AG04450 (cell line): ENCODE measurements at regions not wholly inside any gene's neighbourhood (a gene's known extent, or its start where the extent isn't known, plus 50 kb on each side); places are given as distances from the start of the nearest gene placed in this dataset.

Experiments used
- CTCF ChIA-PET: fragments of 300-600, 350-600 bp; formaldehyde crosslinking; extraction: SDS; loops from one replicate; lab custom pipeline; 2022; ENCODE audit warnings: antibody characterized with exemption, inconsistent platforms; lab: Charles Lee
- POLR2A ChIA-PET: fragments of 350-600 bp; formaldehyde crosslinking; extraction: SDS; loops from one replicate; lab custom pipeline; 2021; ENCODE audit warnings: antibody characterized with exemption, inconsistent platforms; lab: Yijun Ruan, JAX
- DNase-seq: peaks from one replicate; pipeline ENCODE4 v3.0.0-alpha.2; 2011; ENCODE audit warnings: low read depth, low spot score
- H3K27ac ChIP-seq: one replicate; pipeline ENCODE4 v1.5.1; 2012; ENCODE audit warnings: low read depth, low read length, control low read depth
- H3K27me3 ChIP-seq: one replicate; pipeline ENCODE4 v1.6.0; 2012; ENCODE audit warnings: low read length; ENCODE audit not compliant: control insufficient read depth, insufficient read depth
- H3K4me3 ChIP-seq: 2 replicates; pipeline ENCODE4 v1.5.1; 2011; ENCODE audit warnings: mild to moderate bottlenecking, low read depth, low read length, control low read depth
- H3K9me3 ChIP-seq: 2 replicates; pipeline ENCODE4 v1.5.1; 2012; ENCODE audit warnings: low read length; ENCODE audit not compliant: control insufficient read depth, insufficient read depth
- TF ChIP-seq, protein P1 (sequence below): IDR thresholded peaks from 2 replicates; pipeline ENCODE4 v1.5.1; 2011; ENCODE audit warnings: low read depth, low read length, control low read depth, inconsistent platforms

DNA sequence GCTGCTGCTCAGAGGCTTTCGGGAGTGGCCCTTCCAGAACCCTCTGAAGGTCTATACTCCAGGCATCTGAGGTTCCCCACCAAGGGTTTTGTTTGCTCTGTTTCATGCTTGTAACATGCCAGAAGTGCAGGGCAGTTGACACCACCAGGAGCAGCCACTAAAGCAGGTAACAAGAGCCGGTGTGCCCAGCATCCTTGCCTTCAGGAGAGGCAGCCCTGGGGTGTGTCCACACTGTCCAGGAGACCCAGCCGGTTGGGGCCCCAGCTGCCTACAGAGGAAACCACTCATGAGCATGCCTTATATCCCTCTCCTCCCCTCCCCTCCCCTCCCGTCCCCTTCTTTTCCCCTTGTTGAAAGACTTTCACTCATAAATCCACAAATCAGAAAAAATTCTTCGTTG lies 93.1 kb downstream of the CD8B2 start:
- ChIA-PET CTCF (no interaction called here), POLR2A (no interaction called here)

DNA sequence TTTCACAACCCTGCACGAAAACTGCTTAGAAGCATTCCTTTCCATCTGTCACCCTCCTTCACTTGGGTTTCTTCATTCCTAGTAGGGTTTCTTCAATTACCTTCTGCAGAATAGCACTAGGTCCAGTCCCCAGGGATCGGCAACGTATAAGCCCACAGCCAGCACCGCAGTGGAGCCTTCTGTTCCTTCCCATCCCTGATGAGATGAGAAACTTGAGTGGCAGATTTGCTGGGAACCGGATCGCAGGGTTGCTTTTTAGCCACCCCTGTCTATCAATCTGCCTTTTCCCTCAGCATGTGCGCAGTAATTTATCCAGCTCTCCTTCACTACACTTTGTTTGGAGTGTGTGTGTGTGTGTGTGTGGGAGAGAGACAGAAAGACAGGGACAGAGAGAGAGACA lies 94.2 kb downstream of the CD8B2 start:
- ChIA-PET CTCF (interaction anchor here (0.8 to 1.7 kb wide), 2 partner anchors 18 to 1028 kb away, joined by 3 to 6 read pairs; no protein-coding TSS in a partner anchor), POLR2A (no interaction called here)
- no peak overlapping the region for H3K4me3 ChIP-seq
- peaks cover 2% of the 10 kb centered on the region; the same call in 1 of the 2 replicates for H3K9me3 ChIP-seq
- no peak for DNase-seq
- TF ChIP-seq, protein P1, sequence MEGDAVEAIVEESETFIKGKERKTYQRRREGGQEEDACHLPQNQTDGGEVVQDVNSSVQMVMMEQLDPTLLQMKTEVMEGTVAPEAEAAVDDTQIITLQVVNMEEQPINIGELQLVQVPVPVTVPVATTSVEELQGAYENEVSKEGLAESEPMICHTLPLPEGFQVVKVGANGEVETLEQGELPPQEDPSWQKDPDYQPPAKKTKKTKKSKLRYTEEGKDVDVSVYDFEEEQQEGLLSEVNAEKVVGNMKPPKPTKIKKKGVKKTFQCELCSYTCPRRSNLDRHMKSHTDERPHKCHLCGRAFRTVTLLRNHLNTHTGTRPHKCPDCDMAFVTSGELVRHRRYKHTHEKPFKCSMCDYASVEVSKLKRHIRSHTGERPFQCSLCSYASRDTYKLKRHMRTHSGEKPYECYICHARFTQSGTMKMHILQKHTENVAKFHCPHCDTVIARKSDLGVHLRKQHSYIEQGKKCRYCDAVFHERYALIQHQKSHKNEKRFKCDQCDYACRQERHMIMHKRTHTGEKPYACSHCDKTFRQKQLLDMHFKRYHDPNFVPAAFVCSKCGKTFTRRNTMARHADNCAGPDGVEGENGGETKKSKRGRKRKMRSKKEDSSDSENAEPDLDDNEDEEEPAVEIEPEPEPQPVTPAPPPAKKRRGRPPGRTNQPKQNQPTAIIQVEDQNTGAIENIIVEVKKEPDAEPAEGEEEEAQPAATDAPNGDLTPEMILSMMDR: no peak
- H3K27ac ChIP-seq: no peak overlapping the region
- H3K27me3 ChIP-seq: peaks cover 10% of the 10 kb centered on the region

More for the DNA sequence above, 93.1 kb downstream of the CD8B2 start:
- Histone ChIP-seq H3K4me3 (no peak overlapping the region), H3K27me3 (peaks cover 10% of the 10 kb centered on the region), H3K9me3 (peaks cover 5% of the 10 kb centered on the region; the same call in 1 of the 2 replicates), H3K27ac (no peak overlapping the region)
- TF ChIP-seq, protein P1: no peak
- no peak for DNase-seq

- Histone ChIP-seq H3K9me3 (peaks cover 2% of the 10 kb centered on the region; the same call in 1 of the 2 replicates), H3K4me3 (peak overlapping the region; percentile 36; the same call in 1 of the 2 replicates), H3K27ac (no peak overlapping the region), H3K27me3 (peaks cover 10% of the 10 kb centered on the region)
- TF ChIP-seq, protein P1: no peak
- POLR2A ChIA-PET: no interaction called here
- CTCF ChIA-PET: interaction anchor here (0.7 to 1.7 kb wide), 6 partner anchors 12 to 1634 kb away, joined by 3 to 6 read pairs (median 4); no protein-coding TSS in a partner anchor
- DNase-seq: no peak
These were observed 94.6 kb downstream of the CD8B2 start for GRCh38 chr2:106581755-106582147.

GRCh38 chr2:106582148-106583143 lies 95.3 kb downstream of the CD8B2 start:
- no peak overlapping the region for H3K27ac ChIP-seq
- H3K27me3 ChIP-seq: peaks cover 10% of the 10 kb centered on the region
- ChIA-PET CTCF (interaction anchor here (0.5 to 1.9 kb wide), 27 partner anchors 9 to 1633 kb away, joined by 3 to 8 read pairs (median 4); no protein-coding TSS in a partner anchor), POLR2A (interaction anchor here (0.7 kb wide), 1 partner anchor 20 kb away, joined by 12 read pairs; no protein-coding TSS in a partner anchor)
- TF ChIP-seq, protein P1: peak; percentile 94
- peak overlapping the region; percentile 48 for H3K4me3 ChIP-seq
- peak; percentile 58 for DNase-seq
- peaks cover 2% of the 10 kb centered on the region; the same call in 1 of the 2 replicates for H3K9me3 ChIP-seq
